ENCODE measurements at regions not wholly inside any gene's neighbourhood (a gene's known extent, or its start where the extent isn't known, plus 50 kb on each side); places are given as distances from the start of the nearest gene placed in this dataset.

- H3K27ac Mint-ChIP-seq = no peak overlapping the region
- ATAC-seq (no peak), DNase-seq (no peak)
- no peak overlapping the region for H3K4me3 ChIP-seq (ENCODE audit: low read length)
- H3K9me3 Mint-ChIP-seq = peaks cover 0 to 3% (median 0%) of the 10 kb centered on the region in 11 donors
- no peak overlapping the region for H3K27ac ChIP-seq (ENCODE audit: low read depth, low read length)
- ChIA-PET POLR2A (no interaction called here), CTCF (no interaction called here)
- intact Hi-C loops (cut with micrococcal nuclease) = no loop called here
- no peaks in the 10 kb centered on the region for H3K36me3 ChIP-seq (ENCODE audit: control insufficient read depth in 2 of 3, insufficient read depth in 3 of 3, low read length in 3 of 3)
- no peaks in the 10 kb centered on the region for H3K4me1 ChIP-seq (ENCODE audit: control insufficient read depth in 2 of 2, insufficient read depth in 2 of 2, low read length in 2 of 2)
- H3K27me3 Mint-ChIP-seq = peaks cover 0 to 10% (median 0%) of the 10 kb centered on the region in 5 donors
- no peaks in the 10 kb centered on the region for H3K36me3 Mint-ChIP-seq
- no peaks in the 10 kb centered on the region for H3K9me3 ChIP-seq (ENCODE audit: control insufficient read depth in 2 of 3, low read length in 3 of 3)
- H3K4me1 Mint-ChIP-seq = peaks cover 0 to 2% (median 0%) of the 10 kb centered on the region in 7 donors
- H3K27me3 ChIP-seq (ENCODE audit: control insufficient read depth in 2 of 2, insufficient read depth in 2 of 2, low read length in 2 of 2) = no peaks in the 10 kb centered on the region
- H3K4me3 Mint-ChIP-seq = no peak overlapping the region
Observed at GRCh38 chr18:10245031-10245845, 209.2 kb upstream of the APCDD1 start.

GRCh38 chr18:10245846-10246175, 208.6 kb upstream of the APCDD1 start:
- Mint-ChIP-seq H3K27ac (no peak overlapping the region), H3K27me3 (peaks cover 0 to 10% (median 0%) of the 10 kb centered on the region in 5 donors), H3K4me3 (no peak overlapping the region), H3K36me3 (no peaks in the 10 kb centered on the region), H3K9me3 (peaks cover 0 to 4% (median 0%) of the 10 kb centered on the region in 11 donors), H3K4me1 (peaks cover 0 to 2% (median 0%) of the 10 kb centered on the region in 7 donors)
- Histone ChIP-seq H3K4me3 (ENCODE audit: low read length) (no peak overlapping the region), H3K9me3 (ENCODE audit: control insufficient read depth in 2 of 3, low read length in 3 of 3) (no peaks in the 10 kb centered on the region), H3K27ac (ENCODE audit: low read depth, low read length) (no peak overlapping the region), H3K27me3 (ENCODE audit: control insufficient read depth in 2 of 2, insufficient read depth in 2 of 2, low read length in 2 of 2) (no peaks in the 10 kb centered on the region), H3K4me1 (ENCODE audit: control insufficient read depth in 2 of 2, insufficient read depth in 2 of 2, low read length in 2 of 2) (no peaks in the 10 kb centered on the region), H3K36me3 (ENCODE audit: control insufficient read depth in 2 of 3, insufficient read depth in 3 of 3, low read length in 3 of 3) (no peaks in the 10 kb centered on the region)
- no peak for DNase-seq
- CTCF ChIA-PET = no interaction called here
- intact Hi-C loops (cut with micrococcal nuclease) = no loop called here
- POLR2A ChIA-PET = no interaction called here
- ATAC-seq = no peak

GRCh38 chr18:10247021-10247741, 207.3 kb upstream of the APCDD1 start:
- no peaks in the 10 kb centered on the region for H3K36me3 ChIP-seq (ENCODE audit: control insufficient read depth in 2 of 3, insufficient read depth in 3 of 3, low read length in 3 of 3)
- Mint-ChIP-seq H3K4me3 (no peak overlapping the region), H3K27ac (no peak overlapping the region), H3K9me3 (peaks cover 0 to 4% (median 0%) of the 10 kb centered on the region in 11 donors), H3K4me1 (peaks cover 0 to 2% (median 0%) of the 10 kb centered on the region in 7 donors), H3K27me3 (peaks cover 0 to 10% (median 0%) of the 10 kb centered on the region in 5 donors), H3K36me3 (no peaks in the 10 kb centered on the region)
- H3K9me3 ChIP-seq (ENCODE audit: control insufficient read depth in 2 of 3, low read length in 3 of 3) = no peaks in the 10 kb centered on the region
- H3K27ac ChIP-seq (ENCODE audit: low read depth, low read length) = no peak overlapping the region
- DNase-seq = no peak
- ChIA-PET CTCF (no interaction called here), POLR2A (no interaction called here)
- H3K4me3 ChIP-seq (ENCODE audit: low read length) = no peak overlapping the region
- no peaks in the 10 kb centered on the region for H3K27me3 ChIP-seq (ENCODE audit: control insufficient read depth in 2 of 2, insufficient read depth in 2 of 2, low read length in 2 of 2)
- H3K4me1 ChIP-seq (ENCODE audit: control insufficient read depth in 2 of 2, insufficient read depth in 2 of 2, low read length in 2 of 2) = no peaks in the 10 kb centered on the region
- intact Hi-C loops (cut with micrococcal nuclease) = no loop called here
- no peak for ATAC-seq

GRCh38 chr18:10247742-10248082, 206.7 kb upstream of the APCDD1 start:
- ATAC-seq (no peak), DNase-seq (no peak)
- peaks cover 0 to 4% (median 0%) of the 10 kb centered on the region in 11 donors for H3K9me3 Mint-ChIP-seq
- no peak overlapping the region for H3K4me3 Mint-ChIP-seq
- Histone ChIP-seq H3K4me3 (ENCODE audit: low read length) (no peak overlapping the region), H3K36me3 (ENCODE audit: control insufficient read depth in 2 of 3, insufficient read depth in 3 of 3, low read length in 3 of 3) (no peaks in the 10 kb centered on the region), H3K27ac (ENCODE audit: low read depth, low read length) (no peak overlapping the region), H3K4me1 (ENCODE audit: control insufficient read depth in 2 of 2, insufficient read depth in 2 of 2, low read length in 2 of 2) (no peaks in the 10 kb centered on the region), H3K9me3 (ENCODE audit: control insufficient read depth in 2 of 3, low read length in 3 of 3) (no peaks in the 10 kb centered on the region), H3K27me3 (ENCODE audit: control insufficient read depth in 2 of 2, insufficient read depth in 2 of 2, low read length in 2 of 2) (no peaks in the 10 kb centered on the region)
- intact Hi-C loops (cut with micrococcal nuclease) = no loop called here
- no peaks in the 10 kb centered on the region for H3K36me3 Mint-ChIP-seq
- POLR2A ChIA-PET = no interaction called here
- no peak overlapping the region for H3K27ac Mint-ChIP-seq
- CTCF ChIA-PET = no interaction called here
- peaks cover 0 to 10% (median 0%) of the 10 kb centered on the region in 5 donors for H3K27me3 Mint-ChIP-seq
- peaks cover 0 to 2% (median 0%) of the 10 kb centered on the region in 7 donors for H3K4me1 Mint-ChIP-seq

- ATAC-seq (no peak), DNase-seq (no peak)
- ChIA-PET POLR2A (no interaction called here), CTCF (no interaction called here)
- Mint-ChIP-seq H3K27ac (no peak overlapping the region), H3K36me3 (no peaks in the 10 kb centered on the region), H3K9me3 (peaks cover 0 to 4% (median 0%) of the 10 kb centered on the region in 11 donors), H3K4me3 (no peak overlapping the region), H3K27me3 (peaks cover 0 to 10% (median 0%) of the 10 kb centered on the region in 5 donors), H3K4me1 (peaks cover 0 to 2% (median 0%) of the 10 kb centered on the region in 7 donors)
- intact Hi-C loops (cut with micrococcal nuclease) = no loop called here
- Histone ChIP-seq H3K9me3 (ENCODE audit: control insufficient read depth in 2 of 3, low read length in 3 of 3) (no peaks in the 10 kb centered on the region), H3K36me3 (ENCODE audit: control insufficient read depth in 2 of 3, insufficient read depth in 3 of 3, low read length in 3 of 3) (no peaks in the 10 kb centered on the region), H3K27me3 (ENCODE audit: control insufficient read depth in 2 of 2, insufficient read depth in 2 of 2, low read length in 2 of 2) (no peaks in the 10 kb centered on the region), H3K4me3 (ENCODE audit: low read length) (no peak overlapping the region), H3K27ac (ENCODE audit: low read depth, low read length) (no peak overlapping the region), H3K4me1 (ENCODE audit: control insufficient read depth in 2 of 2, insufficient read depth in 2 of 2, low read length in 2 of 2) (no peaks in the 10 kb centered on the region)
Observed at GRCh38 chr18:10248738-10249137, 205.7 kb upstream of the APCDD1 start.

- no peak overlapping the region for H3K4me3 Mint-ChIP-seq
- Histone ChIP-seq H3K4me3 (ENCODE audit: low read length) (no peak overlapping the region), H3K27me3 (ENCODE audit: control insufficient read depth in 2 of 2, insufficient read depth in 2 of 2, low read length in 2 of 2) (no peaks in the 10 kb centered on the region), H3K9me3 (ENCODE audit: control insufficient read depth in 2 of 3, low read length in 3 of 3) (no peaks in the 10 kb centered on the region), H3K27ac (ENCODE audit: low read depth, low read length) (no peak overlapping the region), H3K36me3 (ENCODE audit: control insufficient read depth in 2 of 3, insufficient read depth in 3 of 3, low read length in 3 of 3) (no peaks in the 10 kb centered on the region), H3K4me1 (ENCODE audit: control insufficient read depth in 2 of 2, insufficient read depth in 2 of 2, low read length in 2 of 2) (no peaks in the 10 kb centered on the region)
- H3K27me3 Mint-ChIP-seq = peaks cover 0 to 10% (median 0%) of the 10 kb centered on the region in 5 donors
- ATAC-seq (no peak), DNase-seq (no peak)
- ChIA-PET POLR2A (no interaction called here), CTCF (no interaction called here)
- peaks cover 0 to 2% (median 0%) of the 10 kb centered on the region in 7 donors for H3K4me1 Mint-ChIP-seq
- intact Hi-C loops (cut with micrococcal nuclease) = no loop called here
- H3K36me3 Mint-ChIP-seq = no peaks in the 10 kb centered on the region
- H3K27ac Mint-ChIP-seq = no peak overlapping the region
- H3K9me3 Mint-ChIP-seq = peaks cover 0 to 4% (median 0%) of the 10 kb centered on the region in 11 donors
Observed at GRCh38 chr18:10249270-10249669, 205.2 kb upstream of the APCDD1 start.

- DNase-seq (no peak), ATAC-seq (no peak)
- H3K4me1 Mint-ChIP-seq = peaks cover 0 to 2% (median 0%) of the 10 kb centered on the region in 7 donors
- H3K27me3 Mint-ChIP-seq = peaks cover 0 to 10% (median 0%) of the 10 kb centered on the region in 5 donors
- Histone ChIP-seq H3K27ac (ENCODE audit: low read depth, low read length) (no peak overlapping the region), H3K4me3 (ENCODE audit: low read length) (no peak overlapping the region), H3K4me1 (ENCODE audit: control insufficient read depth in 2 of 2, insufficient read depth in 2 of 2, low read length in 2 of 2) (no peaks in the 10 kb centered on the region), H3K27me3 (ENCODE audit: control insufficient read depth in 2 of 2, insufficient read depth in 2 of 2, low read length in 2 of 2) (no peaks in the 10 kb centered on the region), H3K9me3 (ENCODE audit: control insufficient read depth in 2 of 3, low read length in 3 of 3) (no peaks in the 10 kb centered on the region), H3K36me3 (ENCODE audit: control insufficient read depth in 2 of 3, insufficient read depth in 3 of 3, low read length in 3 of 3) (no peaks in the 10 kb centered on the region)
- no peak overlapping the region for H3K27ac Mint-ChIP-seq
- ChIA-PET POLR2A (no interaction called here), CTCF (no interaction called here)
- H3K9me3 Mint-ChIP-seq = peaks cover 0 to 4% (median 0%) of the 10 kb centered on the region in 11 donors
- H3K4me3 Mint-ChIP-seq = no peak overlapping the region
- intact Hi-C loops (cut with micrococcal nuclease) = no loop called here
- no peaks in the 10 kb centered on the region for H3K36me3 Mint-ChIP-seq
Observed at GRCh38 chr18:10249801-10250200, 204.6 kb upstream of the APCDD1 start.

All from naive thymus-derived CD4-positive, alpha-beta T cell (primary cell).